SK-N-SH (cell line): ENCODE measurements at regions not wholly inside any gene's neighbourhood (a gene's known extent, or its start where the extent isn't known, plus 50 kb on each side); places are given as distances from the start of the nearest gene placed in this dataset.

Source experiments
- CTCF ChIA-PET: fragments of 300-600, 350-600 bp; formaldehyde crosslinking; extraction: SDS; loops from one replicate; lab custom pipeline; 2021; lab: Yijun Ruan, JAX
- POLR2A ChIA-PET: fragments of 350-600 bp; sonication (Branson Sonifier 250); formaldehyde crosslinking; extraction: SDS; loops from one replicate; lab custom pipeline; 2020; ENCODE audit warnings: antibody characterized with exemption, inconsistent platforms; lab: Yijun Ruan, JAX
- DNase-seq: peaks from one replicate; pipeline ENCODE4 v3.0.0; 2012
- H2AFZ ChIP-seq: fragments of 200-600 bp; sonication (generic); 2 replicates; pipeline ENCODE4 v1.8.1; 2016; ENCODE audit warnings: antibody characterized with exemption, mild to moderate bottlenecking, low read depth
- H3F3A ChIP-seq: fragments of 200-600 bp; sonication (generic); replicated peaks from 2 replicates; pipeline ENCODE3; 2016; ENCODE audit warnings: antibody characterized with exemption, mild to moderate bottlenecking; ENCODE audit not compliant: insufficient read depth
- H3K27ac ChIP-seq, 2 experiments: fragments of 200-500 bp in 1 of 2; fragments of 200-600 bp in 1 of 2; sonication (Bioruptor generic) in 1 of 2; sonication (generic), shearing (Covaris generic) in 1 of 2; 2 replicates each; pipeline versions ENCODE4 v1.5.1 to v1.6.1; 2014 to 2016; ENCODE audit warnings: low read depth in 2 of 2, inconsistent platforms in 1 of 2, low read length in 1 of 2, mild to moderate bottlenecking in 1 of 2, mixed read lengths in 1 of 2
- H3K27me3 ChIP-seq: fragments of 200-600 bp; sonication (generic), shearing (Covaris generic); 2 replicates; pipeline ENCODE4 v1.6.1; 2016; ENCODE audit warnings: mixed run types; ENCODE audit not compliant: insufficient read depth
- H3K36me3 ChIP-seq, 2 experiments: fragments of 200-500 bp in 1 of 2; fragments of 200-600 bp in 1 of 2; sonication (Bioruptor generic) in 1 of 2; sonication (generic) in 1 of 2; replicated peaks in 1 of 2; 2 replicates each; pipeline versions ENCODE3 to v1.5.1; 2014 to 2016; ENCODE audit warnings: low read length in 1 of 2, mild to moderate bottlenecking in 1 of 2; ENCODE audit not compliant: insufficient read depth in 2 of 2, control insufficient read depth in 1 of 2
- H3K4me1 ChIP-seq, 2 experiments: fragments of 200-500 bp in 1 of 2; fragments of 200-600 bp in 1 of 2; sonication (Bioruptor generic) in 1 of 2; sonication (generic), shearing (Covaris generic) in 1 of 2; 2 replicates each; pipeline versions ENCODE4 v1.5.1 to v1.6.1; 2014 to 2016; ENCODE audit warnings: low read depth in 1 of 2, low read length in 1 of 2, mixed run types in 1 of 2; ENCODE audit not compliant: insufficient read depth in 2 of 2, control insufficient read depth in 1 of 2
- H3K4me2 ChIP-seq: fragments of 200-600 bp; sonication (generic), shearing (Covaris generic); 2 replicates; pipeline ENCODE4 v1.6.1; 2017; ENCODE audit warnings: mixed run types
- H3K4me3 ChIP-seq, 2 experiments: fragments of 200-500 bp in 1 of 2; fragments of 200-600 bp in 1 of 2; sonication (Bioruptor generic) in 1 of 2; sonication (generic), shearing (Covaris generic) in 1 of 2; 2 replicates each; pipeline versions ENCODE4 v1.5.1 to v1.8.1; 2014 to 2016; ENCODE audit warnings: low read depth in 2 of 2, inconsistent platforms in 1 of 2, low read length in 1 of 2, mild to moderate bottlenecking in 1 of 2, mixed read lengths in 1 of 2, moderate library complexity in 1 of 2
- H3K79me2 ChIP-seq: fragments of 200-600 bp; sonication (generic); 2 replicates; pipeline ENCODE4 v1.8.1; 2017; ENCODE audit warnings: mild to moderate bottlenecking; ENCODE audit not compliant: insufficient read depth
- H3K9ac ChIP-seq: fragments of 200-600 bp; sonication (generic); 2 replicates; pipeline ENCODE4 v1.6.1; 2017; ENCODE audit warnings: mixed run types
- H3K9me2 ChIP-seq: fragments of 200-600 bp; sonication (generic); 2 replicates; pipeline ENCODE4 v1.6.1; 2017; ENCODE audit warnings: mixed run types
- H3K9me3 ChIP-seq: fragments of 200-600 bp; sonication (generic); 2 replicates; pipeline ENCODE4 v1.6.1; 2017; ENCODE audit warnings: mixed run types, mild to moderate bottlenecking, moderate library complexity
- H4K20me1 ChIP-seq: fragments of 200-600 bp; sonication (generic); 2 replicates; pipeline ENCODE4 v1.6.1; 2017; ENCODE audit warnings: mild to moderate bottlenecking, mixed run types; ENCODE audit not compliant: insufficient read depth
- CHD2 ChIP-seq: fragments of 150-350 bp; IDR thresholded peaks from 2 replicates; pipeline ENCODE4 v1.6.1; 2018; ENCODE audit warnings: low read length; ENCODE audit not compliant: partially characterized antibody
- ELF1 ChIP-seq: IDR thresholded peaks from 2 replicates; pipeline ENCODE4 v1.4.0; 2012
- EP300 ChIP-seq, 2 experiments: IDR thresholded peaks; 2 replicates each; pipeline versions ENCODE4 v1.4.0 to v1.6.1; 2012; ENCODE audit warnings: borderline replicate concordance in 1 of 2, low read depth in 1 of 2, low read length in 1 of 2
- FOSL2 ChIP-seq: IDR thresholded peaks from 2 replicates; pipeline ENCODE4 v1.4.0; 2012; ENCODE audit warnings: low read depth, mild to moderate bottlenecking, moderate library complexity, borderline replicate concordance
- FOXJ3 ChIP-seq: sonication (generic); formaldehyde crosslinking; IDR thresholded peaks from 2 replicates; pipeline ENCODE4 v1.5.1; 2020; ENCODE audit warnings: mild to moderate bottlenecking, missing genetic modification reagents
- GABPA ChIP-seq: IDR thresholded peaks from 2 replicates; pipeline ENCODE4 v1.4.0; 2012; ENCODE audit warnings: low read depth, mild to moderate bottlenecking
- GATA2 ChIP-seq: sonication (generic); formaldehyde crosslinking; IDR thresholded peaks from 2 replicates; pipeline ENCODE4 v1.5.0; 2020; ENCODE audit warnings: mild to moderate bottlenecking, missing genetic modification reagents
- JUND ChIP-seq: IDR thresholded peaks from 2 replicates; pipeline ENCODE4 v1.4.0; 2012
- MEF2A ChIP-seq: IDR thresholded peaks from 2 replicates; pipeline ENCODE4 v1.4.0; 2012; ENCODE audit warnings: low read depth, borderline replicate concordance
- MXI1 ChIP-seq: IDR thresholded peaks from 2 replicates; pipeline ENCODE4 v1.6.1; 2012; ENCODE audit warnings: mild to moderate bottlenecking, low read depth, low read length, improper control_type of control experiment
- NRF1 ChIP-seq: IDR thresholded peaks from 2 replicates; pipeline ENCODE4 v1.6.1; 2012; ENCODE audit warnings: low read depth, mild to moderate bottlenecking, low read length
- RFX5 ChIP-seq: IDR thresholded peaks from 2 replicates; pipeline ENCODE4 v1.6.1; 2012; ENCODE audit warnings: mild to moderate bottlenecking, improper control_type of control experiment, low read length
- TAF1 ChIP-seq: IDR thresholded peaks from 2 replicates; pipeline ENCODE4 v1.6.1; 2012; ENCODE audit warnings: low read depth, mild to moderate bottlenecking, low read length, moderate library complexity, borderline replicate concordance
- YY1 ChIP-seq: IDR thresholded peaks from 2 replicates; pipeline ENCODE4 v1.4.0; 2012; ENCODE audit warnings: low read depth, mild to moderate bottlenecking
- WGBS: methylation state at CpG from one replicate; pipeline ENCODE4 v1.1.6; 2017; ENCODE audit warnings: low lambda C conversion rate; 5-methylcytosine and 5-hydroxymethylcytosine counted together
- TF ChIP-seq, protein P1 (sequence below): IDR thresholded peaks from 2 replicates; pipeline ENCODE4 v1.4.0; 2012; ENCODE audit warnings: low read depth
- TF ChIP-seq, protein P2 (sequence below): fragments of 150-350 bp; IDR thresholded peaks from 2 replicates; pipeline ENCODE4 v1.6.1; 2016; ENCODE audit warnings: mild to moderate bottlenecking, low read depth, low read length
- TF ChIP-seq, protein P3 (sequence below): IDR thresholded peaks from 2 replicates; pipeline ENCODE4; 2012

DNA sequence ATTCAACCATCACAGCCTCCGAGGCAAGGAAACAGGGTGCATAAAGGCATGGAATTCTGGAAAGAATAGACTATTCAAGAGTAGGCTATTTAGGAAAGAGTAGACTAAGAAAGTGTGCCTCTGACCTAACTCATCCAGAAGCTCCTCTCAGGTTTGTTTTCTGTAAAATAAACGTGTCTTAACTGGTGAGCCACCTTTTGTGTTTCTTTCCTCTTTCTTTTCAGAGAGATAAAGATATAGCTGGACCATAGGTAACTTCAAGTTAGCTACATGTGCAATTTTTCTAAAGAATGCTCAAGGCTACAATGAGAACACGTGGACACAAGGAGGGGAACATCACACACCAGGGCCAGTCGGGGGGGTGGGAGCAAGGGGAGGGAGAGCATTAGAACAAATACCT is 577.0 kb downstream of the TYW1 start:
- H3K36me3 ChIP-seq: no peaks in the 10 kb centered on the region
- no peak for DNase-seq
- no peak overlapping the region for H2AFZ ChIP-seq
- H3K27me3 ChIP-seq: no peaks in the 10 kb centered on the region
- CTCF ChIA-PET: no interaction called here
- no peaks in the 10 kb centered on the region for H3K9me3 ChIP-seq
- no peak overlapping the region for H3K9ac ChIP-seq
- no peak overlapping the region for H3K27ac ChIP-seq
- H3K4me3 ChIP-seq: no peak overlapping the region
- no peaks in the 10 kb centered on the region for H3K9me2 ChIP-seq
- H3K79me2 ChIP-seq: no peaks in the 10 kb centered on the region
- TF ChIP-seq FOSL2 (no peak), TAF1 (no peak), FOXJ3 (no peak), NRF1 (no peak), GATA2 (CRISPR knock-in tag) (no peak), YY1 (no peak), RFX5 (no peak), CHD2 (no peak), MEF2A (no peak), MXI1 (no peak), ELF1 (no peak), GABPA (no peak), JUND (no peak), EP300 (IDR thresholded peaks at IDR 0.05; ENCODE audit: borderline replicate concordance in 1 of 2, low read depth in 1 of 2, low read length in 1 of 2) (no peak)
- TF ChIP-seq, protein P1, sequence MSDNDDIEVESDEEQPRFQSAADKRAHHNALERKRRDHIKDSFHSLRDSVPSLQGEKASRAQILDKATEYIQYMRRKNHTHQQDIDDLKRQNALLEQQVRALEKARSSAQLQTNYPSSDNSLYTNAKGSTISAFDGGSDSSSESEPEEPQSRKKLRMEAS: no peak
- TF ChIP-seq, protein P2, sequence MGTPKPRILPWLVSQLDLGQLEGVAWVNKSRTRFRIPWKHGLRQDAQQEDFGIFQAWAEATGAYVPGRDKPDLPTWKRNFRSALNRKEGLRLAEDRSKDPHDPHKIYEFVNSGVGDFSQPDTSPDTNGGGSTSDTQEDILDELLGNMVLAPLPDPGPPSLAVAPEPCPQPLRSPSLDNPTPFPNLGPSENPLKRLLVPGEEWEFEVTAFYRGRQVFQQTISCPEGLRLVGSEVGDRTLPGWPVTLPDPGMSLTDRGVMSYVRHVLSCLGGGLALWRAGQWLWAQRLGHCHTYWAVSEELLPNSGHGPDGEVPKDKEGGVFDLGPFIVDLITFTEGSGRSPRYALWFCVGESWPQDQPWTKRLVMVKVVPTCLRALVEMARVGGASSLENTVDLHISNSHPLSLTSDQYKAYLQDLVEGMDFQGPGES: no peak
- TF ChIP-seq, protein P3, sequence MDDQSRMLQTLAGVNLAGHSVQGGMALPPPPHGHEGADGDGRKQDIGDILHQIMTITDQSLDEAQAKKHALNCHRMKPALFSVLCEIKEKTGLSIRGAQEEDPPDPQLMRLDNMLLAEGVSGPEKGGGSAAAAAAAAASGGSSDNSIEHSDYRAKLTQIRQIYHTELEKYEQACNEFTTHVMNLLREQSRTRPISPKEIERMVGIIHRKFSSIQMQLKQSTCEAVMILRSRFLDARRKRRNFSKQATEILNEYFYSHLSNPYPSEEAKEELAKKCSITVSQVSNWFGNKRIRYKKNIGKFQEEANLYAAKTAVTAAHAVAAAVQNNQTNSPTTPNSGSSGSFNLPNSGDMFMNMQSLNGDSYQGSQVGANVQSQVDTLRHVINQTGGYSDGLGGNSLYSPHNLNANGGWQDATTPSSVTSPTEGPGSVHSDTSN: no peak
- no peak overlapping the region for H3K4me2 ChIP-seq
- WGBS: 10% methylated on average over 4 of the region's 4 CpGs
- no peaks in the 10 kb centered on the region for H3K4me1 ChIP-seq
- POLR2A ChIA-PET: no interaction called here
- H3F3A ChIP-seq: no peaks in the 10 kb centered on the region
- H4K20me1 ChIP-seq: no peaks in the 10 kb centered on the region

DNA sequence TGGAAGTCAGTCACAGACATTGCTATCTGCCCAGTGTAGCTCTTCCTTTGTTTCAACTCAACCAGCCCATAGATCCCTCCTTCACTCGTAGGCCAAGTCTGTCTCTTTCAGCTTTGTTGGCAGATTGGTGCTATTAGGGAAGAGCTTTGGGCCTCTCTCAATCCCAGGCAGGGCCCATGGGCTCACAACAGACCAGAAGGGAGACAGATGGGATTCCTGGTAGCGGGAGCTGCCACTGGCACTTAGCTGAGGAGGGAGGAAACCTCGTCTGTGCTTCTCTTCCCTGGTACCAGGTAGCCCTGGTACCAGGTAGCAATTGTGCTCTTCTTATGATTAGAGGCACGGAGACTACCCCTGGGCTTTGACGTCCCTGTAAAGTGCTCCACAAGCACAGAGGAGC is 592.0 kb downstream of the TYW1 start:
- Histone ChIP-seq H3K9ac (no peak overlapping the region), H2AFZ (no peak overlapping the region), H3K9me3 (no peaks in the 10 kb centered on the region), H4K20me1 (no peaks in the 10 kb centered on the region), H3K4me1 (no peaks in the 10 kb centered on the region), H3K4me2 (no peak overlapping the region), H3F3A (no peaks in the 10 kb centered on the region), H3K27ac (no peak overlapping the region), H3K4me3 (no peak overlapping the region), H3K36me3 (no peaks in the 10 kb centered on the region), H3K27me3 (no peaks in the 10 kb centered on the region), H3K9me2 (no peaks in the 10 kb centered on the region), H3K79me2 (no peaks in the 10 kb centered on the region)
- WGBS: 15% methylated on average over 5 of the region's 5 CpGs
- ChIA-PET POLR2A (no interaction called here), CTCF (interaction anchor here (0.8 to 1.4 kb wide), 3 partner anchors 37 to 210 kb away, joined by 3 to 4 read pairs (median 3); no protein-coding TSS in a partner anchor)
- DNase-seq: no peak
- TF ChIP-seq NRF1: no peak
